Adrenal gland (tissue), 9 donors: ENCODE measurements at regions not wholly inside any gene's neighbourhood (a gene's known extent, or its start where the extent isn't known, plus 50 kb on each side); places are given as distances from the start of the nearest gene placed in this dataset.

ENCODE experiments used
- DNase-seq, 7 donors: peaks; one replicate each; pipeline ENCODE4 v3.0.0-alpha.2; 2019 to 2020
- H3K27ac ChIP-seq, 5 donors: fragments of 200-600 bp; sonication (generic) in 4 of 5; 1 replicate in 3 of 5; 2 replicates in 2 of 5; pipeline versions ENCODE4 v1.5.1 to v1.8.0; 2016 to 2020; ENCODE audit warnings: mild to moderate bottlenecking in 1 of 5
- H3K27me3 ChIP-seq: fragments of 200-600 bp; 2 replicates; pipeline ENCODE4 v1.8.0; 2021
- H3K36me3 ChIP-seq, 2 donors: fragments of 200-600 bp; replicated peaks in 1 of 2; 1 replicate in 1 of 2; 2 replicates in 1 of 2; pipeline versions ENCODE4 v1.5.1 to v1.8.0; 2018 to 2022
- H3K4me1 ChIP-seq, 2 donors: fragments of 200-600 bp; replicated peaks in 1 of 2; 1 replicate in 1 of 2; 2 replicates in 1 of 2; pipeline versions ENCODE4 v1.5.1 to v1.8.0; 2018 to 2021
- H3K4me3 ChIP-seq, 4 donors: fragments of 200-600 bp; sonication (generic) in 3 of 4; one replicate each; pipeline ENCODE4 v1.5.1; 2016 to 2018
- H3K9me3 ChIP-seq, 3 donors: fragments of 200-600 bp; sonication (generic) in 1 of 3; replicated peaks in 1 of 3; 1 replicate in 2 of 3; 2 replicates in 1 of 3; pipeline versions ENCODE4 v1.5.1 to v1.8.0; 2016 to 2021
- CTCF ChIP-seq, 6 experiments: fragments of 450-650 bp in 4 of 6; fragments of 200-600 bp in 2 of 6; sonication (generic) in 1 of 6; IDR thresholded peaks; 1 replicate in 5 of 6; 2 replicates in 1 of 6; pipeline versions ENCODE4 v1.5.1 to v1.8.0; 2016 to 2021; ENCODE audit warnings: antibody characterized with exemption in 6 of 6, mild to moderate bottlenecking in 2 of 6, moderate library complexity in 1 of 6
- POLR2A ChIP-seq, 2 donors: fragments of 450-650 bp; IDR thresholded peaks; one replicate each; pipeline ENCODE4 v1.6.1; 2017; ENCODE audit warnings: antibody characterized with exemption in 2 of 2, mild to moderate bottlenecking in 2 of 2, moderate library complexity in 1 of 2
- WGBS, 4 donors: extraction: QIAGEN DNeasy Blood & Tissue Kit in 2 of 4; methylation state at CpG; one replicate each; pipeline versions ENCODE4 v1.1.5 to v1.1.7; 2013 to 2017; 5-methylcytosine and 5-hydroxymethylcytosine counted together
- intact Hi-C, 2 donors: fragments of 100-400 bp; cut with DNase I; formaldehyde crosslinking; loops; one replicate each; pipeline versions ENCODE4 v1.14.1 to v1.15.0; 2022 to 2023
- donor health status: healthy with polysubstance abuse.
- donor health status: Bipolar disorder and iron deficiency.
- donor health status: DM: yes; HTN: yes; CAD: no.
- donor health status: DM: no; HTN: no; CAD: no.
- donor health status: DM: no; HTN: no; CAD: no.

- H3K27me3 ChIP-seq = no peaks in the 10 kb centered on the region
- WGBS, 4 donors = 65 to 72% (median 70%) methylated on average over 3 of the region's 3 CpGs
- no peak for DNase-seq
- no peaks in the 10 kb centered on the region for H3K4me1 ChIP-seq
- intact Hi-C loops = no loop called here
- H3K9me3 ChIP-seq = no peaks in the 10 kb centered on the region
- H3K4me3 ChIP-seq = no peak overlapping the region
- no peak overlapping the region for H3K27ac ChIP-seq
- TF ChIP-seq CTCF (IDR thresholded peaks at IDR 0.05) = no peak
- TF ChIP-seq POLR2A (IDR thresholded peaks at IDR 0.05) = no peak
- no peaks in the 10 kb centered on the region for H3K36me3 ChIP-seq
Measured at GRCh38 chr4:146059865-146060264, 115.7 kb upstream of the LSM6 start.

- Histone ChIP-seq H3K4me3 (no peak overlapping the region), H3K9me3 (no peaks in the 10 kb centered on the region), H3K4me1 (no peaks in the 10 kb centered on the region), H3K36me3 (no peaks in the 10 kb centered on the region), H3K27ac (no peak overlapping the region), H3K27me3 (no peaks in the 10 kb centered on the region)
- 57 to 83% (median 70%) methylated on average over 1 of the region's 1 CpG for WGBS, 4 donors
- DNase-seq = no peak
- intact Hi-C loops = no loop called here
- TF ChIP-seq POLR2A (IDR thresholded peaks at IDR 0.05) (no peak), CTCF (IDR thresholded peaks at IDR 0.05) (no peak)
Measured at GRCh38 chr4:146059151-146059550, 116.4 kb upstream of the LSM6 start.

GRCh38 chr4:146058531-146058930, 117.0 kb upstream of the LSM6 start:
- H3K9me3 ChIP-seq = no peaks in the 10 kb centered on the region
- H3K27me3 ChIP-seq = no peaks in the 10 kb centered on the region
- no peak overlapping the region for H3K27ac ChIP-seq
- WGBS, 4 donors = 66 to 91% (median 72%) methylated on average over 1 of the region's 1 CpG
- DNase-seq = no peak
- intact Hi-C loops = no loop called here
- TF ChIP-seq CTCF (IDR thresholded peaks at IDR 0.05) = no peak
- no peak for TF ChIP-seq POLR2A (IDR thresholded peaks at IDR 0.05)
- H3K36me3 ChIP-seq = no peaks in the 10 kb centered on the region
- no peaks in the 10 kb centered on the region for H3K4me1 ChIP-seq
- H3K4me3 ChIP-seq = no peak overlapping the region

- no peaks in the 10 kb centered on the region for H3K27me3 ChIP-seq
- no peak overlapping the region for H3K27ac ChIP-seq
- H3K36me3 ChIP-seq = no peaks in the 10 kb centered on the region
- intact Hi-C loops = no loop called here
- TF ChIP-seq CTCF (IDR thresholded peaks at IDR 0.05) (no peak), POLR2A (IDR thresholded peaks at IDR 0.05) (no peak)
- no peak overlapping the region for H3K4me3 ChIP-seq
- DNase-seq = no peak
- no peaks in the 10 kb centered on the region for H3K4me1 ChIP-seq
- H3K9me3 ChIP-seq = no peaks in the 10 kb centered on the region
Measured at GRCh38 chr4:146054676-146055075, 116.1 kb upstream of the ZNF827 start.
